H1 (cell line): ENCODE measurements at regions not wholly inside any gene's neighbourhood (a gene's known extent, or its start where the extent isn't known, plus 50 kb on each side); places are given as distances from the start of the nearest gene placed in this dataset.

ENCODE experiments used
- CTCF ChIA-PET: fragments of 300-600 bp; sonication (Branson Sonifier 250); formaldehyde crosslinking; loops from one replicate; lab custom pipeline; 2021; ENCODE audit not compliant: partially characterized antibody; lab: Charles Lee
- POLR2A ChIA-PET: fragments of 300-600 bp; sonication (Branson Sonifier 250); formaldehyde crosslinking; loops from one replicate; lab custom pipeline; 2021; ENCODE audit warnings: inconsistent platforms; ENCODE audit not compliant: partially characterized antibody; lab: Charles Lee
- DNase-seq, 2 experiments: peaks; one replicate each; pipeline versions ENCODE4 v3.0.0 to v3.0.0-alpha.2; 2010 to 2022; ENCODE audit warnings: low spot score in 2 of 2, low read depth in 1 of 2, mixed read lengths in 1 of 2
- FAIRE-seq: peaks from 2 replicates; lab custom pipeline; 2011; peaks lifted over from hg19 to GRCh38; lab: Jason Lieb, UNC
- H2AFZ ChIP-seq: 2 replicates; pipeline ENCODE4 v1.8.1; 2012; ENCODE audit warnings: low read length, inconsistent platforms
- H2AK5ac ChIP-seq: 2 replicates; pipeline ENCODE4 v1.6.1; 2013; ENCODE audit warnings: low read depth, low read length
- H2BK120ac ChIP-seq: replicated peaks from 2 replicates; pipeline ENCODE3; 2013; ENCODE audit warnings: low read depth, low read length, inconsistent platforms
- H2BK12ac ChIP-seq: 2 replicates; pipeline ENCODE4 v1.6.1; 2013; ENCODE audit warnings: low read depth, low read length
- H2BK15ac ChIP-seq: 2 replicates; pipeline ENCODE4 v1.6.1; 2013; ENCODE audit warnings: low read length
- H2BK20ac ChIP-seq: 2 replicates; pipeline ENCODE4 v1.6.1; 2013; ENCODE audit warnings: low read length
- H2BK5ac ChIP-seq: 2 replicates; pipeline ENCODE4 v1.6.1; 2013; ENCODE audit warnings: low read depth, low read length
- H3K14ac ChIP-seq: 2 replicates; pipeline ENCODE4 v1.6.1; 2013; ENCODE audit warnings: inconsistent platforms; ENCODE audit not compliant: insufficient read length
- H3K18ac ChIP-seq: 2 replicates; pipeline ENCODE4 v1.6.1; 2013; ENCODE audit warnings: low read length; ENCODE audit errors: extremely low read depth
- H3K23ac ChIP-seq: 2 replicates; pipeline ENCODE4 v1.6.1; 2013; ENCODE audit warnings: inconsistent platforms; ENCODE audit not compliant: insufficient read length
- H3K23me2 ChIP-seq: 2 replicates; pipeline ENCODE4 v1.6.1; 2013; ENCODE audit warnings: low read depth, low read length
- H3K27ac ChIP-seq: 2 replicates; pipeline ENCODE4 v1.6.1; 2011; ENCODE audit warnings: low read depth, low read length, inconsistent platforms
- H3K27me3 ChIP-seq, 4 experiments: replicated peaks in 1 of 4; 1 replicate in 1 of 4; 2 replicates in 3 of 4; pipeline versions ENCODE4 v1.6.1 to v1.8.1; 2011 to 2013; ENCODE audit warnings: low read length in 3 of 4, mild to moderate bottlenecking in 3 of 4, inconsistent platforms in 2 of 4, mixed read lengths in 2 of 4, moderate library complexity in 1 of 4; ENCODE audit not compliant: control insufficient read depth in 3 of 4, insufficient read depth in 3 of 4; ENCODE audit errors: extremely low read depth in 1 of 4
- H3K36me3 ChIP-seq, 4 experiments: 2 replicates each; pipeline versions ENCODE4 v1.6.1 to v1.8.1; 2011 to 2013; ENCODE audit warnings: mild to moderate bottlenecking in 4 of 4, low read length in 3 of 4, moderate library complexity in 2 of 4, control low read depth in 1 of 4, inconsistent platforms in 1 of 4; ENCODE audit not compliant: insufficient read depth in 4 of 4, control insufficient read depth in 2 of 4
- H3K4ac ChIP-seq: replicated peaks from 2 replicates; pipeline ENCODE3; 2013; ENCODE audit warnings: low read length, low read depth, mixed read lengths, inconsistent platforms; ENCODE audit not compliant: insufficient read length
- H3K4me1 ChIP-seq, 4 experiments: replicated peaks in 1 of 4; 1 replicate in 1 of 4; 2 replicates in 3 of 4; pipeline versions ENCODE4 v1.6.1 to v1.8.1; 2011 to 2013; ENCODE audit warnings: low read length in 3 of 4, inconsistent platforms in 2 of 4, mixed read lengths in 1 of 4; ENCODE audit not compliant: insufficient read depth in 4 of 4, control insufficient read depth in 3 of 4
- H3K4me2 ChIP-seq, 2 experiments: 2 replicates each; pipeline versions ENCODE4 v1.6.1 to v1.8.1; 2011 to 2013; ENCODE audit warnings: low read depth in 2 of 2, low read length in 2 of 2, control low read depth in 1 of 2, inconsistent platforms in 1 of 2, mild to moderate bottlenecking in 1 of 2; ENCODE audit not compliant: insufficient read depth in 1 of 2
- H3K4me3 ChIP-seq, 4 experiments: fragments of 200-600, 300-600 bp in 1 of 4; sonication (generic), shearing (Covaris generic), sonication (Bioruptor Twin) in 1 of 4; 2 replicates each; pipeline versions ENCODE4 v1.5.1 to v1.8.1; 2011 to 2016; ENCODE audit warnings: low read length in 4 of 4, low read depth in 3 of 4, control low read depth in 2 of 4, inconsistent platforms in 2 of 4, mild to moderate bottlenecking in 2 of 4, mixed read lengths in 1 of 4, moderate library complexity in 1 of 4; ENCODE audit not compliant: insufficient read depth in 2 of 4; ENCODE audit errors: extremely low read depth in 1 of 4
- H3K56ac ChIP-seq: replicated peaks from 2 replicates; pipeline ENCODE3; 2013; ENCODE audit warnings: low read depth, mild to moderate bottlenecking, mixed read lengths, low read length, inconsistent platforms; ENCODE audit not compliant: insufficient read length
- H3K79me1 ChIP-seq: 2 replicates; pipeline ENCODE4 v1.6.1; 2013; ENCODE audit warnings: low read depth, low read length, control low read depth
- H3K79me2 ChIP-seq, 2 experiments: 2 replicates each; pipeline versions ENCODE4 v1.6.1 to v1.8.1; 2012 to 2013; ENCODE audit warnings: low read length in 2 of 2, mild to moderate bottlenecking in 2 of 2, inconsistent platforms in 1 of 2; ENCODE audit not compliant: insufficient read depth in 2 of 2, control insufficient read depth in 1 of 2
- H3K9ac ChIP-seq, 4 experiments: replicated peaks in 1 of 4; 1 replicate in 1 of 4; 2 replicates in 3 of 4; pipeline versions ENCODE4 v1.6.1 to v1.8.1; 2011 to 2013; ENCODE audit warnings: low read depth in 3 of 4, low read length in 3 of 4, control low read depth in 2 of 4, mild to moderate bottlenecking in 2 of 4, moderate library complexity in 2 of 4, inconsistent platforms in 1 of 4; ENCODE audit errors: extremely low read depth in 1 of 4
- H3K9me3 ChIP-seq, 2 experiments: 2 replicates each; pipeline versions ENCODE4 v1.6.1 to v1.8.1; 2012 to 2013; ENCODE audit warnings: mild to moderate bottlenecking in 2 of 2, moderate library complexity in 2 of 2, control low read depth in 1 of 2, inconsistent platforms in 1 of 2, low read depth in 1 of 2, low read length in 1 of 2, mixed read lengths in 1 of 2; ENCODE audit not compliant: insufficient read depth in 2 of 2
- H4K20me1 ChIP-seq, 2 experiments: replicated peaks in 1 of 2; 2 replicates each; pipeline versions ENCODE3 to v1.8.1; 2011 to 2013; ENCODE audit warnings: inconsistent platforms in 2 of 2, low read length in 2 of 2, mild to moderate bottlenecking in 1 of 2; ENCODE audit not compliant: insufficient read depth in 2 of 2, control insufficient read depth in 1 of 2
- H4K5ac ChIP-seq: 2 replicates; pipeline ENCODE4 v1.6.1; 2013; ENCODE audit warnings: low read length, low read depth, mixed read lengths, inconsistent platforms; ENCODE audit not compliant: insufficient read length
- H4K8ac ChIP-seq: 2 replicates; pipeline ENCODE4 v1.8.0; 2013; ENCODE audit warnings: mild to moderate bottlenecking, moderate library complexity, low read length, inconsistent platforms; ENCODE audit not compliant: insufficient read depth; ENCODE audit errors: extremely low read depth
- H4K91ac ChIP-seq: replicated peaks from 2 replicates; pipeline ENCODE3; 2013; ENCODE audit warnings: low read length, mixed read lengths, inconsistent platforms; ENCODE audit not compliant: insufficient read length
- ATF3 ChIP-seq: IDR thresholded peaks from 2 replicates; pipeline ENCODE4 v1.6.1; 2011; ENCODE audit warnings: low read depth, mild to moderate bottlenecking, low read length; ENCODE audit not compliant: insufficient read depth
- CTCF ChIP-seq, 3 experiments: IDR thresholded peaks; 1 replicate in 2 of 3; 2 replicates in 1 of 3; pipeline versions ENCODE4 v1.5.1 to v1.6.1; 2011; ENCODE audit warnings: low read length in 3 of 3, mild to moderate bottlenecking in 3 of 3, inconsistent platforms in 2 of 3, low read depth in 1 of 3, moderate library complexity in 1 of 3; ENCODE audit not compliant: insufficient read depth in 1 of 3; ENCODE audit errors: control extremely low read depth in 1 of 3
- GABPA ChIP-seq: IDR thresholded peaks from 2 replicates; pipeline ENCODE4 v1.6.1; 2011; ENCODE audit warnings: mild to moderate bottlenecking, low read length, moderate library complexity, borderline replicate concordance; ENCODE audit not compliant: insufficient read depth
- KDM1A ChIP-seq: fragments of 200-600, 300-600 bp; sonication (generic); IDR thresholded peaks from 2 replicates; pipeline ENCODE4 v1.7.1; 2016; ENCODE audit warnings: mild to moderate bottlenecking, low read length, borderline replicate concordance
- NRF1 ChIP-seq: IDR thresholded peaks from 2 replicates; pipeline ENCODE4 v1.6.1; 2011; ENCODE audit warnings: mild to moderate bottlenecking, low read depth, low read length, improper control_type of control experiment
- SIN3A ChIP-seq, 2 experiments: IDR thresholded peaks in 1 of 2; conservative IDR thresholded peaks in 1 of 2; 2 replicates each; pipeline ENCODE4 v1.6.1; 2011 to 2012; ENCODE audit warnings: low read length in 2 of 2, improper control_type of control experiment in 1 of 2, low read depth in 1 of 2, mild to moderate bottlenecking in 1 of 2
- SP1 ChIP-seq: IDR thresholded peaks from 2 replicates; pipeline ENCODE4 v1.6.1; 2011; ENCODE audit warnings: low read depth, low read length
- SP4 ChIP-seq: IDR thresholded peaks from 2 replicates; pipeline ENCODE4 v1.6.1; 2012; ENCODE audit warnings: low read length, inconsistent platforms
- TAF7 ChIP-seq: optimal IDR thresholded peaks from 2 replicates; pipeline ENCODE3; 2011; ENCODE audit warnings: low read depth, mild to moderate bottlenecking, inconsistent platforms, low read length, moderate library complexity, borderline replicate concordance
- YY1 ChIP-seq: IDR thresholded peaks from 2 replicates; pipeline ENCODE4 v1.6.1; 2011; ENCODE audit warnings: low read depth, mild to moderate bottlenecking, low read length
- WGBS, 2 experiments: shearing (Covaris generic) in 1 of 2; methylation state at CpG; one replicate each; pipeline versions ENCODE4 v1.1.6 to v1.1.7; 2013 to 2015; ENCODE audit warnings: low lambda C conversion rate in 2 of 2, mixed read lengths in 2 of 2, inconsistent platforms in 1 of 2, low coverage in 1 of 2, missing lambda C conversion rate in 1 of 2; ENCODE audit not compliant: insufficient replicate concordance in 2 of 2, insufficient coverage in 1 of 2, insufficient read length in 1 of 2; ENCODE audit errors: extremely low coverage in 1 of 2, missing lambda C conversion rate in 1 of 2; 5-methylcytosine and 5-hydroxymethylcytosine counted together

- Histone ChIP-seq H3K79me2 (no peaks in the 10 kb centered on the region), H3K27ac (no peak overlapping the region), H3K4me1 (no peaks in the 10 kb centered on the region), H2BK15ac (no peak overlapping the region), H3K23me2 (no peaks in the 10 kb centered on the region; the same call in 1 of the 2 replicates), H2BK20ac (no peak overlapping the region), H3K56ac (no peak overlapping the region), H2BK5ac (no peak overlapping the region), H2BK12ac (no peak overlapping the region), H4K5ac (no peak overlapping the region), H3K9me3 (no peaks in the 10 kb centered on the region), H2AK5ac (no peak overlapping the region), H3K14ac (no peak overlapping the region), H4K8ac (no peak overlapping the region), H4K20me1 (no peaks in the 10 kb centered on the region), H3K23ac (no peak overlapping the region), H3K4me3 (no peak overlapping the region), H3K18ac (no peak overlapping the region), H2AFZ (no peak overlapping the region), H2BK120ac (no peak overlapping the region), H3K9ac (no peak overlapping the region), H3K4ac (no peak overlapping the region), H3K36me3 (no peaks in the 10 kb centered on the region), H4K91ac (no peak overlapping the region), H3K27me3 (no peaks in the 10 kb centered on the region), H3K79me1 (no peaks in the 10 kb centered on the region), H3K4me2 (no peak overlapping the region)
- CTCF ChIA-PET: interaction anchor here (1.1 to 1.3 kb wide), 2 partner anchors 27 to 29 kb away, joined by 3 to 4 read pairs; no protein-coding TSS in a partner anchor
- 85% methylated on average over 5 of the region's 5 CpGs; no CpG with 5 or more reads in 1 of the 2 experiments for WGBS, 2 experiments
- FAIRE-seq: no peak
- POLR2A ChIA-PET: no interaction called here
- DNase-seq: no peak
- TF ChIP-seq TAF7 (no peak), YY1 (no peak), SP4 (no peak), NRF1 (no peak), SP1 (no peak), KDM1A (no peak), GABPA (no peak), CTCF (IDR thresholded peaks at IDR 0.05; ENCODE audit: control extremely low read depth in 1 of 3, insufficient read depth in 1 of 3, low read depth in 1 of 3, low read length in 3 of 3) (no peak), SIN3A (conservative IDR thresholded peaks at IDR 0.05 in 1 of 2, IDR thresholded peaks at IDR 0.05 in 1 of 2; ENCODE audit: low read depth in 1 of 2, low read length in 2 of 2) (no peak), ATF3 (no peak)
Observed at GRCh38 chr12:63040526-63041220, 105.7 kb upstream of the PPM1H start.
